GM10266 (cell line): ENCODE measurements at regions not wholly inside any gene's neighbourhood (a gene's known extent, or its start where the extent isn't known, plus 50 kb on each side); places are given as distances from the start of the nearest gene placed in this dataset.
"Not testable (repeated sequence)": the region's sequence is repeated elsewhere in the genome, so short reads cannot be mapped to it uniquely, and the experiment has no call there.

Experiments
- DNase-seq: peaks from one replicate; pipeline ENCODE4 v3.0.0; 2012; ENCODE audit errors: extremely low spot score
- TF ChIP-seq, protein P1 (sequence below): IDR thresholded peaks from 2 replicates; pipeline ENCODE4 v1.5.1; 2012; ENCODE audit warnings: mild to moderate bottlenecking, low read depth; ENCODE audit not compliant: control insufficient read depth, insufficient read depth; ENCODE audit errors: missing control alignments

DNA sequence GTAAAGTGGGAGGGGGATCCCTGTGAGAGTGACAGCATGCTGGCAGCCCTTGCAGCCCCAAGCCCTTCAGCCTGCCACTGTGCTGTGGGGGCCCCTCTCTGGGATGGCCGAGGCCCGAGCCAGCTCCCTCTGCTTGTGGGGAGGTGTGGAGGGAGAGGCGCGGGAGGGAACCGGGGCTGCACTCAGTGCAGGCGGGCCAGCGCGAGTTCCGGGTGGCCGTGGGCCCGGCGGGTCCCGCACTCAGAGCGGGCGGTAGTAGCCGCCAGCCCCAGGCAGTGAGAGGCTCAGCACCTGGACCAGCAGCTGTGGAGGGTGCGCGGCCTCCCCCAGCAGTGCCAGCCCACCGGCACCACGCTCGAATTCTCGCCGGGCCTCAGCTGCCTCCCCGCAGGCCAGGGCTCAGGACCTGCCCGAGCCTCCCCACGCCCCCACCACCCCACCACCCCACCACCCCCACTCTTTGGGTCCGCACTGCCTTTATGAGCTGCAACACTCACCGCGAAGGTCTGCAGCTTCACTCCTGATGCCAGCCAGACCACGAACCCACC lies 208.1 kb downstream of the CDH19 start:
- no peak for DNase-seq
- TF ChIP-seq, protein P1, sequence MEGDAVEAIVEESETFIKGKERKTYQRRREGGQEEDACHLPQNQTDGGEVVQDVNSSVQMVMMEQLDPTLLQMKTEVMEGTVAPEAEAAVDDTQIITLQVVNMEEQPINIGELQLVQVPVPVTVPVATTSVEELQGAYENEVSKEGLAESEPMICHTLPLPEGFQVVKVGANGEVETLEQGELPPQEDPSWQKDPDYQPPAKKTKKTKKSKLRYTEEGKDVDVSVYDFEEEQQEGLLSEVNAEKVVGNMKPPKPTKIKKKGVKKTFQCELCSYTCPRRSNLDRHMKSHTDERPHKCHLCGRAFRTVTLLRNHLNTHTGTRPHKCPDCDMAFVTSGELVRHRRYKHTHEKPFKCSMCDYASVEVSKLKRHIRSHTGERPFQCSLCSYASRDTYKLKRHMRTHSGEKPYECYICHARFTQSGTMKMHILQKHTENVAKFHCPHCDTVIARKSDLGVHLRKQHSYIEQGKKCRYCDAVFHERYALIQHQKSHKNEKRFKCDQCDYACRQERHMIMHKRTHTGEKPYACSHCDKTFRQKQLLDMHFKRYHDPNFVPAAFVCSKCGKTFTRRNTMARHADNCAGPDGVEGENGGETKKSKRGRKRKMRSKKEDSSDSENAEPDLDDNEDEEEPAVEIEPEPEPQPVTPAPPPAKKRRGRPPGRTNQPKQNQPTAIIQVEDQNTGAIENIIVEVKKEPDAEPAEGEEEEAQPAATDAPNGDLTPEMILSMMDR = no peak

DNA sequence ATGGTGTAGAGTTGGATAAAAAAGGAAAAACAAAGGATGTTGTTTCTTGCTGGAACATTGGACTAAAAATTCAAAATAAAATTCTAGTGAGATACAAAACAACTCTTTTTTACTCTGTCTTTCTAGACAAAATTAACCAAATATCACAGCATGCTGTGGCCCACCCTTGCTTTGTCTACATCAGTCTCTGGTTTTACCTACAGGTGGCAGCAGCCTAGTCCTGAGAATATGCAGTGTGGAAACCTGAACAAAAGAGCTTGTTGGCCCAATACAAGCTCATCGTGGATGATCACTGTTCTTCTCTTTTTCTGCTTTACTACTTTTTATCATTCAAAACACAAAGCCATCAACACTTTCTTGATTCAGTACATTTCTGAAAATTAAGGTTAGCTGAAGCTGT lies 210.4 kb downstream of the CDH19 start:
- TF ChIP-seq, protein P1 = no peak
- no peak for DNase-seq

GRCh38 chr18:66377291-66377690 lies 226.6 kb downstream of the CDH19 start:
- TF ChIP-seq, protein P1 = no peak
- DNase-seq = no peak

GRCh38 chr18:66375391-66375790 lies 228.5 kb downstream of the CDH19 start:
- not testable (repeated sequence) for DNase-seq

DNA sequence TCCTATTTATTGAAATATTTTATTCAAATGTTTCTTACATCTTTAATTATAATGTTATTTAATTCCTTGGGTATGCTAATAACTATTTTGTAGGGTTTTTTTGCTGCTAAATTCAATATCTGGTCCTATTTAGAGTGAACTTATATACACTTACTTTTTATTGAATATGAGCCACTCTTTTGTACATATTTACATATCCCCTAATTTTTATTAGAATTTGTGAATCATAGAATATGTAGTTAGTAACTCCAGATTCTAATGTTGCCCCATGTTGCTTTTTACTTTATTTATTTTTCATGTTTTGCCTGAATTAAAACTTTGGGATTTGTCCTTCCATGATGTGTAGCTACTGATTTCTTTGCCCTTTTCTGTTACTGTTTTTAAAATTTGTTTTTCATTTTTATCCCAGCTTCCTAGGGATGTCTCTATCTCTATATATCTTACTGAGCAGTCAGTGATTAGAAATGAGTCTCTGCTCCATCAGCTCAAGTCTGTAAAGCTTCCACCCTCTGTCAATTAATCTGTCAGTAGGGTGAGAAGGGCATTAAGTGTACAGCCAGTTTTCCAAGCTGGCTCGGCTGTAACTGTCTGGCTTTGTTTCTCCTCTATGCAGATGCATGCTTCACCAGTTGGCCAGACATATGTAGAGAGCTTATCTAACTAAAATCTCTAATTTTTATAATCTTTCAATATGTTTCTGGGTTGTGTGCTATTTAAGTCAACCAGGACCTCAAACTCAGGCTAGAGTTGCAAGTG lies 256.9 kb downstream of the CDH19 start:
- TF ChIP-seq, protein P1 = no peak
- no peak for DNase-seq

- TF ChIP-seq, protein P1 = no peak
- no peak for DNase-seq
Observed at GRCh38 chr18:66344227-66344626, 259.7 kb downstream of the CDH19 start.

GRCh38 chr18:66342577-66342976 lies 261.3 kb downstream of the CDH19 start:
- DNase-seq = no peak
- TF ChIP-seq, protein P1 = no peak
